GM18858 (cell line): ENCODE measurements at regions not wholly inside any gene's neighbourhood (a gene's known extent, or its start where the extent isn't known, plus 50 kb on each side); places are given as distances from the start of the nearest gene placed in this dataset.

Source experiments
- ATAC-seq: cut with Tn5 transposase; IDR thresholded peaks from one replicate; pipeline ENCODE4 v1.9.1; 2021; ENCODE audit not compliant: unreplicated experiment

DNA sequence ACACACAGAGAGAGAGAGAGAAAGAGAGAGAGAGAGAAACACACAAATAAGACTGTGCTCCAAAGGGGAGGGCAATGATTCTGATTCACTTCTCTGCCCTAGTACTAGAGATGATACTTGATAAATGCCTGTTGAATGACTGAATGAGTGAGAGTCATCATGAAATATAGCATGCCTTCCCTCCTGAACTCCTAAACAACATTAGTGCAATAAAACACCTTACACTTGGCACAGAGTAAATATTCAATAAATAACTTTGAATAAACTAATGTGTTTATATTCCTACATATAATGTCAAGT, 511.2 kb upstream of the RAG2 start:
- no peak for ATAC-seq

DNA sequence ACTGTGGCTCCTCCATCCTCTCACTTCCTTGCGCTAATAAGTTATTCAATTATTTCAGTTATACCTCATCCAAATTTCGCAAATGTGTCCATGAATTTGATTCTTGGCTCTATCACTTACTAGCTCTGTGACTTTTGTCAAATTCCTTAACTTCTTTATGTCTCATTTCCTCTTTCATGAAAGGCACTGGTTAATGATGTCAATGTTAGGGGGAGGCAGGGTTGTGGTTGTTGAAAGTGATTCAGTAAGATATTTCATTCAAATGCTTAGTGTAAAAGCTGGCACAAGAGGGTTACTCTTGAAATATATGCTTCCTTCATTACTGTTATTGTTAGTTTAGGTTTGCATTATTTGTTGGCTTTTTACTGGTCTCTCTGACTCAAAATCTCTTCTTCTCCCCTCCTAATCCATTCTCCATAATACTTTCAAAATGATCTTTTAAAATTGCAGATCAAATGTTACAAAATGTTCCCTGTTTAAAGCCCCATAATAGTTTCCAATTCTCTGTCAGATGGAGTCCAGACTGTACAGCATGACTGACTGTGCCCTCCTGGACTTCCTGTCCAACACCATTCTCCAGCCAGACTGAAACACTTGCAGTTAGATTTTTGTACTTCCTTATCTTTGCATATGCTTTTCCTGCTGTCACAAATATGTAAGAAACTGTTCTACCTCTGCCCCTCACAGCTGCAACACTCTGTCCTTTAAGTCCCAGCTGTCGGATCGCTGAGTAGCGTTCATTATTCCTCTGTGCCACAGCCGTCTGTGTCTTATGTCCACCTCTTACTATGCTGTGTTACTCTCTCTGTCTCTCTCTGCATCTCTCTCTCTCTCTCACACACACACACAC, 510.6 kb upstream of the RAG2 start:
- ATAC-seq: no peak

DNA sequence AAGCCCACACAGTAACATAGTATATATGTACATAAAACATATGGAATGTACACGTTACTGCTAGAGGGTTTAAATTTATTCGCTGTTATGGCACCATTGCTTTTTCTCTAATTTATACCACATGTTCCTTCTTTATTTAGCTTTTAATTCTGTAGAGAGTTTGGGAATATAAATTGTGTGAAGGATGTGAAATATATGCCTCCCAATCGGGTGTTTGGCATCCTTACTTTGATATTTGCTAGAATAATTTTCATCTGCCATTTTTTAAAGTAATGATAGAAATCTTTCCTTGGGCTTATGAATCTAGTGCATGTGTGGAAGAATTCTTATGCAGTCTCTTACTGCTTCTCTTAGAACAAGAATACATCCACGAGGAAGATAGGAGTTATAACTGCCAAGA, 509.8 kb upstream of the RAG2 start:
- ATAC-seq: no peak

DNA sequence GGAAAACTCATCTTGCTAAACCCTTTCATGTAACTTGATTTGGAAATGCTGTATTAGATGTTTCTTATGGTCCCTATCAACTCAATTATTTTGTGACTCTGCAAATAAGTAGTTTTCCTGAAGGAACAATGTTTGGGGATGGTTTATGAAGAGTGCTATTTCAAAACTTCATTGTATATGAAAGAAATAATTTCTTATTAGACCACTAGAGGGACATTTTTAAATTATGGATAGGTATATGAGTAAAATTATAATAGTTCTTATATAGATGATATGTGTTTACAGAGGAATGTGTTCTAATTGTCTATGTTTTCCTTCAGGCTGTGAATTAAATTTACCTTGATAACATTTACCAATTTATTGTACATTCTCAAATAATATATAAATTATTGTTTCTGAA, 509.4 kb upstream of the RAG2 start:
- ATAC-seq: no peak

DNA sequence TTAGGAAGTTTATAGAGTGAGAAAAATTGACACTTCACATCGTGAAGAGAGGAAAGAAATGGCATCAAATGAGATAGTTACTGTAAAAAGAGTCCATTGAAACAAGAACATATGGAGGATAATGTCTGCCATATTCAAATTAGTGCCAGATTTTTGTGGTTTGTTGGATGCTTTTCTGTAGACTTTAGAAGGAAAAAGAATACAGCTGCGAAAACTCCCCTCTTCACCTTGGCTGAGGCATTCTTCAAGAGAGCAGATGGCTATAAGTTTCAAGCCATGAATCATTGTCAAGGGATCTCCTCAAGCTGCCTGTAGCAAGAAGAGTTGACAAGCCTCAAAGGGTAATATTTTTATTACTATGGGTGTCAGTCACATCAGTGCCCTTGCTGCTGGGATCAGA, 507.4 kb upstream of the RAG2 start:
- no peak for ATAC-seq

DNA sequence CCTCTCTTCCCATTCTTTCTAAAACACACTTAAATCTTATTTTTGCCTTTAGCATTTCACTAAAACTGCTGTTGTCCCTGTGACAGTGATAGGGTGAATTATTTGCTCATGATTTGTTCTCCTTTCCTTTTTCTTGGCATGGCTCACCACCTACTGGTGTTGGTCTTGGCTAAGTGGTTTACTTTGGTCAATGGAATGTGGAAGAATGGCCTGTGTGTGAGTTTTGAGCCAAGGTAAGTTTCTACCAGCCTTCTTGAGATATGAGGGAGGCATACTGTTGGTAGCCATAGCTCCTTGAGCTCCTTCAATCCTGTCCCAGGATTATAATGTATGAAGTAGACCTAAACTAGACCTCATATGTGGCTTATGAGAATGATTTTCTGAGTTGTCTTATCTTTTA, 506.3 kb upstream of the RAG2 start:
- no peak for ATAC-seq

DNA sequence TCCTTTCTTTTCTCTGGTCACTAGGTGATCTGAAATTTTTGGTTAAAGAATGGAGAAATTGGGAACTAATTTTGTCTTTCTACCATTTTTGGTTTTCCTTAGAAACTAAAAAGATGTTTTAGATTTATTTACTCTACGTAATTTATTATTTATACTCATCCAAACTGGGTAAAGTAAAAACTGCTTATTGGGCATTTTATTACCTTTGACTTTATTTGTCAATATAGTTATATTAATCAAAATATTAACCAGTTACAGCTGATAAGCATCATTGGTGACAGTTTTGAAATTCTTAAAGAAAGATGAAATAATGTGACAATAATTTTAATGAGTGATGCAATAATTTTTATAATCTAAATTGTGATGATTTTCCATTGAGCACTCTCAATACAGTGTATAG, 502.0 kb upstream of the RAG2 start:
- ATAC-seq: no peak

DNA sequence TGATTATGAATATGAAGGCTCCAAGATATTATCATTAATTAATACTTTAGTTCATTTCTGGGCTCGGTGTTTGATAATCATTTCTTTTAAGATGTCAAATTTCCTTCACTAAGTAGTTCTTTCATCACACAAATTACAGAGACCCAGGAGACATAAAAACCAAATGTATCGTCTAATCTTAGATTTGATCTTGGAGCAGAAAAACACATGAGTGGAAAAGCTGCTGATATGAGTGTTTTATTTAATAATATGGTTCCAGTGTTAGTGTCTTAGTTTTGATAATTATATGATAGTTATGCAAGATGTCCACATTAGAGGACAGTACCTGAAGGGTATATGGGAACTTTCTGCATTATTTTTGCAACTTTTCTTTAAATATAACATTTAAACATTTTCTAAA, 494.5 kb upstream of the RAG2 start:
- no peak for ATAC-seq

DNA sequence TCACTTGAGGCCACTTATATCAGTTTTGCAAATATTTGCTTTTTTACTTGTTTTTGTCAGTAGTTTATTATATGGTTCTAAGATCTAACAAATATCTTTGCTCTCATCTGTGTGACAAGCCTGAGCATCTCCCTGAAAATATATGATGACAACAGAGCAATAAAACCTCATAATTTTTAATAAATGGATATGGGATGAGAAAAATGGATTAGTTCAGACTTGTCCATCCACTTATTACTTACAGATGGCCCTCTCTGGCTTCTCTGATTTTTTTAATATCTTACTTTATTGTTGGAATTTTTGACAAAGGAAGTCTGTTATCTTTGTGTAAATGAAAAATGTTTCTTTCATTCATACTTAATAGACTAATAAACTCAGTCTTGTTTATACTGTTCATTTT, 491.4 kb upstream of the RAG2 start:
- no peak for ATAC-seq

DNA sequence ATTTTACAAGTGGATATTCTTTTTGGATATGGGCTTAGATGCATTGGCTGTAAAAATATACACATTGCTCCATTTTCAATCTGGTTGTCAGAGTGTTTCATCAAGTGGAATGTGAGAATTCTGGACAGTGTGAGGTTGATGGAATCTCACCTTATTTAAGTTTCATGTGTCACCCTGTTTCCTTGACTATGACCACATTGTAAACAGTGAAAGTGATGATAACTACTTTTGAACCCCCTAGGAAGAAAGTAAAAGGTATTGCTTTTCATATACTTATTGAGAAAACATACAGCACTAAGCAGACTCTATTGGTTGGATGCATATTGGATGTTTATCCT, 490.5 kb upstream of the RAG2 start:
- ATAC-seq: no peak

DNA sequence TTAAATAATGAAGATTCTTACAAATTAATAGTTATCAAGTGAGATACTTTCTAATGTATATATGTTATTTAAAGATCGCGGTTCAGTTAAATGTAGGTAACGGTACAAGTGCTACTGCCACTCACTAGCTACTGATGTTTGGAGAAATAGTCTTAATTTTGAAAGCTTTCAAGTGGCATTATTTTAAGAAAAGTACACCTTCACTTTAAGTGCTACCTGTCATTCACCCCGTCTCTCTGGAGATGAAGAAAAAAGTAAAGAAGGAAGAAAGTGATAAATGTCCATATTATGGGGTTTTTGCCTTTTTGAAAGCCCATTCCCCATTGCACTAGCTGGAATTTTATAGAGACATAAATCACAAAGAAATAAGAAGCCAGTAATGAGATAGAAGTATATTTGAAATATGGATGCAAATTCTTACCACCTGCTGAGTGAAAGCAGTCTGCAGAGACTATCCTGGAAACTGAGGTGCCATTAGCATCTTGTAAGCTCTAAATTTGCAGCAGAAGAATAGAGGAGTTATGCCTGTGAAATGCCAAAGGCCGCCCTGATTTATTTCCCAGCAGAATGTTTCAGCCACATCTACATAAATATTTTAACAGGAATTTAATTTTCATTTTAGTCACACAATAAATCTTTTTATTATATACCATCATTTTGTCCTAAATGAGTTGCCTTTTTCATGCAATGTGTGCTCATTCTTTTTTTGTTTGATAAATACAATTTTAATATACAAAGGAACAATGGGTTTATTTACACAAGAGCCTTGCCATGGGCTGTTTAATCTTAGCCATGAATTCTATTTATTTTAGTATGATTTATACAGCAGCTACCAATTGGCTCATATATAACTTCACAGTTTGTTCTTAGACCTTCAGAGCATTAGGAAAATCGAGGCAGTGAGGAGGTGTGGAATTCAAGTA, 489.9 kb upstream of the RAG2 start:
- no peak for ATAC-seq

DNA sequence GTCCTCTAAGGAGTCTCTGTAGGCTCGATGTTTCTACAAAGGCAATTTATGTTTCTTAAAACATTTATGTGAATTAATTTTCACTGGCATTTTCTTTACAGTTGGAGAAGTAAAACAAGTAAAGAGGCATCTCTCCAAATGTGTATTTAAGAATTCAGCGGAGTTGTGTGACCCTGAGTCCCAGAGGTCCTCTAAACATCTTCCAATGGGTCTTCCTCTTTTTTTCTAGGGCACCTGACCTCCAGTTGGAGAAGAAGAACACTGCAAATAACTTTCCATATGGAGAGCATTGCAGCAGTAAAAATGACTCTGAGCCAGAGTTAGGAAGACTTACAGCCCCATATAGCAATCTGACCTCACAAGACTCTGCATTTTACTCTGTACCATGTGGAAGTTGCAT, 480.5 kb upstream of the RAG2 start:
- ATAC-seq: no peak

DNA sequence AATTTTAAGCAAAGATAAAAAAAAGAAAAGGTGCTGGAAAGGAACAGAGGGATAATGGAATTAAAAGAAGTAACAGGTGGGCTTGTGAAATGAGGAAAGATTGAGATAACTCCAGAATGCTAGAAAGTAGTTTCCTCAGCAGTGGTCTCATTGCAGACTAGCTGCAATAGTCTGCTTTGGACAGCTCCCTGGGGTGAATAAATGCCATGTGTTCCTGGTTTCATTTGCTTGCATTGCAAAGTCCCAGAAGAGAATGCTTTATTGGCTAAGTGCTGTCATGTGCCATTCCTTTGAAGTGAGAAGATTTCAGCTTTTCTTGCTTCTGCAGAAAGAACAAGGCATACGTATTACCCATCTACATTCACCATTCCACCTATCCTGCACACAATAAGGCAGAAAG, 478.8 kb upstream of the RAG2 start:
- ATAC-seq: no peak

DNA sequence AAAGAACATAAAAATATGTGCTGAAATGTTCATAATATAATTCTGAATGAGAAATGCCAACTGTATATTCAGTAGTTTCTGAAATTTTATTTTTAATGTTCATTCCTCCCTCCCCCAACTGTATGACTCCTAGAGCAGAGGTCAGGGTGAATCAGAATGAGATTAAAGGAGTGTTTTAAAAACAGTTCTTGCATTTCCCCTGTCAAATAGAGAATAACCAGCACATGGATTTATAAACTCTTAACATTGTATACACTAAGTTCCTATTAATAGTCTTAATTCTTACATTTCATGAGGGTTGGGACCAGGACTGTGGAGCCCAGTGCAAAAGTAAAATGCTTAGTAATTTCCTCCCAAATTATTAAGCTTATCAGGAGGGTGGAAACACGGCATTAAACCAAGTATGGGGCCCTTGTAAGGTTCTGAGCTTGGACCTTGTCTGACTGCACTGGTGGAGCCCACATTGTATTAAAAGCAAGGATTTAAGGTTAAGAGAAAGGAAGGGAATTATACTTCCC, 474.6 kb upstream of the RAG2 start:
- ATAC-seq: no peak

DNA sequence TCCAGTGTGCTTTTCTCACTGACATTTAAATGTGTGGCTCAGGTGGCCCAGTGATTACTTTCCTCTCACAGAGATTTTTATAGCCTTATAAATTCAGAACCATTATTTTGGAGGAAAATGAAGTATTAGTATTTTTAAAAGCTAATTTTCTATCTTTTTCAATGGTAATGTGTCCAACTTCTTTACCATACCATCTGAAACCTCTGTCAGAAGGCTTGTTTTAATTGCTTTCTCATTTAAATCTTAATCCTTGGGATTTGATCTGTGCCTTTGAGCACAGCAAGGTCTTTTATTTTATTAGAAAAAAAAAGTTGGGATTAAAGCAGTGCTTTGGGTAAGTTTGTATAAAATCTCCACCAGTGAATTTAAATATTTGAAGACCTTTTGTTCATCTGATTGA, 452.3 kb upstream of the RAG2 start:
- no peak for ATAC-seq

DNA sequence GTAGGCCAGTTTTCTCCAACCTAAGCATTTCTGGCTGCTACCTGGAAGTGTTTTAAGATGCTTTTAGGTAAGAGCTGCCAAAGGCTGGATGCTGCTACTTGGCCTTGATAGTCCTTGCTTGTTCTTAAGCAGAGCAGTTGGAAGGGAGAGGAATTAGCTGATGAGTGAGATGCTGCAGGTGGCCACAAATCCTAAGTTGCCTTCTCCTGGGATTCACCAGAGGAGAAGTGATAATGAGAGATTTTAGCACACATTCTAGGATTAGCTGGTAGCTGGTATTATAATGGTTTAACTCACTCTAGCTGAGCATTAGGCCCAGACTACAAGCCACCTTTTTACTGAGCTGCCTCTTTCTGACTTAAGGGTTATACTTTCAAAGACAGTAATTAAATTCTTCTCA, 442.9 kb upstream of the RAG2 start:
- no peak for ATAC-seq

DNA sequence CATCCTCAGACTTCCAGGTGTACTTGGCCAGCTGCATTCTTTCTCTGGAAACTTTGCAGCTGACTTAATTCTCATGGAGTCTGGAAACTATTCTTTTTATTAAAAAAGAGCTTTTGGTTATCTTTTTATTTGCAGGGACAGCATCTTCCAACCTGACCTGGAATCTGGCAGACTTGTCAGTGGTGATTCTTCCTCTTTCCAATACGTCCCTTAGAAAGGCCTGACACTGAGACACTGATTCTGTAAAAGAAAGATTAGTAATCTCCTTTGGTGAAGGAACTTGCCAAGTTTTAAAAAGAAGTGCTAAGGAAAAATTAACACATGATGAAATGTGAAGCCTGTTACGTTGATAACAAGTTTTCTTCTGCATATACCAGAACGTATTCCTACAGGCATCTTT, 440.9 kb upstream of the RAG2 start:
- ATAC-seq: no peak

DNA sequence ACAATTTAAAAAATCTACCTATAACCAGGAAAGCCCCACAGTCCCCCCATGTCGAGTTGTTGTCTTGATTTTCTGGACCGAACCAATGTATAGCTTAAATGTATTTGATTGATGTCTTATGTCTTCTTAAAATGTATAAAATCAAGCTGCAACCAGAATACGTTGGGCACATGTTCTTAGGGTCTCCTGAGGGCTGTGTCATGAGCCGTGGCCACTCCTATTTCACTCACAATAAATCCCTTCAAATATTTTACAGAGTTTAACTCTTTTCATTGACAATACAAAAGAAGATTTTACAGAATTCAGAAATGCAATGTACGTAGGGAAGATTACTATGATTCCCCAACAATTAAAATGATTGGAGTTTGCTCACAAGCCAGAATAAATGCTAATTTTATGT, 428.7 kb upstream of the RAG2 start:
- ATAC-seq: no peak

DNA sequence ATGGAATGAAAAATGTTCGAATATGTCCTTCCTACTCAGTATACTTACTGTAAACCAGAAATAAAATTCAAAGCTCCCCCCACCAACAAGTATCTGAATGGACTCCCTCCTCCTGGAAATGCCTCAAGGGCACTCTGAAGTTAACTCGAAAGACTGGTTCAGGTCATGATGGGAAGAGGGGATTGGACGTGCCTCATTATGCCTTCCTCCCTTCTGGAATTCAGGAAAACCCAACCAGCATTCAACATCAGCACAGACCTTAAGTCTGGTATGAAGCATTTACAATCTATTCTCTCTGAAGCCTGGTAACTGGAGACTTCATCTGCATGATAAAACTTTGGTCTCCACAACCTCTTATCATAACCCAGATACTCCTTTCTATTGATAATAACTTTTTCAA, 428.3 kb upstream of the RAG2 start:
- no peak for ATAC-seq

DNA sequence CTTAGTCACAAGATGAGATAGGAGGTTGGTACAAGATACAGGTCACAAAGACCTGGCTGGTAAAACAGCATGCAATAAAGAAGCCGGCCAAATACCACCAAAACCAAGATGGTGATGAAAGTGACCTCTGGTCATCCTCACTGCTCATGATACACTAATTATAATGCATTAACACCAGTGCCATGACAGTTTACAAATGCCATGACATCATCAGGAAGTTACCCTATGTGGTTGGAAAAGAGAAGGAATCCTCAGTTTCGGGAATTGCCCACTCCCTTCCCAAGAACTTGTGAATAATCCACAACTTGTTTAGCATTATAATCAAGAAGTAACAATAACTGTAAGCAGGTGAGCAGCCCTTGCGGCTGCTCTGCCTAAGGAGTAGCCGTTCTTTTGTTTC, 408.5 kb upstream of the RAG2 start:
- ATAC-seq: no peak

DNA sequence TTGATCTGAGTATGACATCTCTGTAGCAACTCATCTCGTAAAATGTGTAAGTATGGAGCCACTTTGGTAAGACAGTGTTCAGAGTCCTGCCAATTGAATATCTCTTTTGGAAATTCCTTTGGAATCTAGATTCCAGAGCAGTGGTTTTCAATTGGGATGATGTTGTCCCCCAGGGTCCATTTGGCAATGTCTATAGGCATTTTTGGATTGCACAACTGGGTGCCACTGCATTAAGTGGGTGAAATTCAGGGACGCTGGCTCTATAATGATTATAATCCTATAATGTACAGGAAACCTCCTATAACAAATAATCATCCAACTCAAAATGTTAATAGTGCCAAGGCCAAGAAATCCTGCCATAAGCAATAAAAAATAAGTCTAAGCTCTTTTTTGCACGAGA, 404.8 kb upstream of the RAG2 start:
- no peak for ATAC-seq

DNA sequence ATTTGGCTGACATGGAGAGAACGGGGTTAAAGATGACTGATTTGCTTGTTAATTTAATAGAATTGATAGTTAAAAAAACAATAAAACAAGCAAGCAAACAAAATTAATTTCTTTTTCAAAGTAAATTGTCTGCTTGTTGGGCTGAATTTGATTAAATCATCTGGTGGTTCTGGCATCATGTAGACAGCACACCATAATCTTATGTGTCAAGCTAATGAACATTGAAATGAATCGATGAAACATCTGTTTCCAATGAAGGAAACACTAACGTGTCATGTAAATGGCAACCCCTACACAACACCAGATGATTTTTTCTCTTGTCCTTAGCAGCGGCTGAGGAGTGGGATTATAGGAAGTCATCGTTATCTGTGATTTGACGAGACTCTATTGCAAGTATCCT, 399.6 kb upstream of the RAG2 start:
- no peak for ATAC-seq
